ENCODE measurements at regions not wholly inside any gene's neighbourhood (a gene's known extent, or its start where the extent isn't known, plus 50 kb on each side); places are given as distances from the start of the nearest gene placed in this dataset.
A peak's percentile ranks its signal among the peaks of the same experiment; 100 is the strongest.

DNA sequence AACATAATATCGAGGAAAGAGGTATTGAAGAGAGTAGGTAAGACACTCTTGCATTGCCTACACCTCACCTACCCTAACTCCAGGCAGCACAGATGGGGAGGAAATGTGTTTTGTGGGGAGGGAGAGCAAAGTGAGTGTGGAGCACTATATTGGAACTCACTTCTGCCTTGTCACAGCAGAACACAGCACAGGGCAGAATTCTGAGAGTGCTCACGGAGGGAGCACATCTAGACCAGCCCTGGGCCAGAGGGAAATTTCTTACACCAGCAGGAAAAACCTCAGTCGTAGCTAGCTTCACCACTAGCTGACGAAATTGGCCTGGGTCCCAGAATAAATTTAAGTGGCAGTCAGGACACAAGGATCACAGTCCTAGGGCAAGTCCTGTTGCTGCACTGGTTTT lies 517.3 kb downstream of the TMA16 start:
- H3K36me3 ChIP-seq: no peaks in the 10 kb centered on the region
- no peaks in the 10 kb centered on the region for H3K9me3 ChIP-seq (ENCODE audit: low read depth)
- no peaks in the 10 kb centered on the region for H3K4me1 ChIP-seq (ENCODE audit: low read depth)
- H3K27ac ChIP-seq: no peak overlapping the region
- H3K27me3 ChIP-seq: no peaks in the 10 kb centered on the region
- no peak overlapping the region for H3K4me3 ChIP-seq
- TF ChIP-seq, protein P1, sequence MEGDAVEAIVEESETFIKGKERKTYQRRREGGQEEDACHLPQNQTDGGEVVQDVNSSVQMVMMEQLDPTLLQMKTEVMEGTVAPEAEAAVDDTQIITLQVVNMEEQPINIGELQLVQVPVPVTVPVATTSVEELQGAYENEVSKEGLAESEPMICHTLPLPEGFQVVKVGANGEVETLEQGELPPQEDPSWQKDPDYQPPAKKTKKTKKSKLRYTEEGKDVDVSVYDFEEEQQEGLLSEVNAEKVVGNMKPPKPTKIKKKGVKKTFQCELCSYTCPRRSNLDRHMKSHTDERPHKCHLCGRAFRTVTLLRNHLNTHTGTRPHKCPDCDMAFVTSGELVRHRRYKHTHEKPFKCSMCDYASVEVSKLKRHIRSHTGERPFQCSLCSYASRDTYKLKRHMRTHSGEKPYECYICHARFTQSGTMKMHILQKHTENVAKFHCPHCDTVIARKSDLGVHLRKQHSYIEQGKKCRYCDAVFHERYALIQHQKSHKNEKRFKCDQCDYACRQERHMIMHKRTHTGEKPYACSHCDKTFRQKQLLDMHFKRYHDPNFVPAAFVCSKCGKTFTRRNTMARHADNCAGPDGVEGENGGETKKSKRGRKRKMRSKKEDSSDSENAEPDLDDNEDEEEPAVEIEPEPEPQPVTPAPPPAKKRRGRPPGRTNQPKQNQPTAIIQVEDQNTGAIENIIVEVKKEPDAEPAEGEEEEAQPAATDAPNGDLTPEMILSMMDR (IDR thresholded peaks at IDR 0.05; ENCODE audit: low read depth, low read length): no peak
- peak in 1 of 2 donors; percentile 22 for DNase-seq (ENCODE audit: low read depth in 1 of 2, low spot score in 1 of 2)

DNA sequence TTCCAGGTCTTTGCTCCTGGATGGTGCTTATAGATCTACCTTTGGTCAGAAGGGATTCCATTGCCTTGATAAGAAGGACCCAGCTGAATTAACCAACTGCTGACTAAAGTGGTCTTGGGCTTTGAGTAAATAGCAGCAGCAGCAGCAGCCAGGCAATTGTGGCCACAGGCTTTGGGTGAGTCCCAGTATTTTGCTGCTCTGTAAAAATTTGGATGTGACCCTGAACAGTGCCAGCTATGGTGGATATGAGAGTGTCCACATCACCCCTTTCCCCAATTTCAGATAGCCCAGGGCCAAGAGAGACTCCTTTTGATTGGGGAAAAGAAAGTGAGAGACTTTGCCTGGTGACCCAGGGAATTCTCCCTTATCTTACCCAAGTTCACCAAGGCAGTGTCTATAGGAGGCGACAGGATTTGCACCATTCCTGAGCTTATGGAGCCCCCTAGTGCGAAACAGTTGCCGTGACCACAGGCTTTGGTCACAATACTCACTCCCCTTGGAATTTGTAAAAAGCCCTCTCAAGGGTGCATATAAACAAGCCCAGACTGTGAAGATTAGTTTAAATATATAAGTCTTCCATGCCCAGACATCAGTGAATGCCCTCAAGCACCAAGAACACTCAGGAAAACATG lies 518.0 kb downstream of the TMA16 start:
- Histone ChIP-seq H3K4me1 (ENCODE audit: low read depth) (no peaks in the 10 kb centered on the region), H3K36me3 (no peaks in the 10 kb centered on the region), H3K9me3 (ENCODE audit: low read depth) (no peaks in the 10 kb centered on the region), H3K27ac (no peak overlapping the region), H3K27me3 (no peaks in the 10 kb centered on the region), H3K4me3 (no peak overlapping the region)
- TF ChIP-seq, protein P1 (IDR thresholded peaks at IDR 0.05; ENCODE audit: low read depth, low read length): no peak
- peak in 1 of 2 donors; percentile 71 for DNase-seq (ENCODE audit: low read depth in 1 of 2, low spot score in 1 of 2)

DNA sequence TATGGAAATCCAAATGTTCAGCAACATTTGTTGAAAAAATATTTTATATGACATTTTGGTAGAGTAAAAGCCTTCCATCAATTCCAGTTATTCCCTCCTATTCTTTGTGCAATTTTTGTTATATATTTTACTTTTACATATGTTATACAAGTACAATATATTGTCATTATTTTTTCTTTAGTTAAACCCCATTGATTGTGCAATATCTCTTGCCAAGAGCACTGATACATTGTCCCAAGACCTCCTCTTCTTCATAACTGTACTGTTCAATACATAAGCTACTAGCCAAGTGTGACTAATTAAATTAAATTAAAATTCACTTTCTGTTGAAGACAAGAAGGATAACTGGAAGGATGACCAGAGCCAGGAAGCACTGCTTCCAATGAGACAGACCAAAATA lies 527.5 kb downstream of the TMA16 start:
- no peaks in the 10 kb centered on the region for H3K9me3 ChIP-seq (ENCODE audit: low read depth)
- H3K36me3 ChIP-seq: no peaks in the 10 kb centered on the region
- no peaks in the 10 kb centered on the region for H3K27me3 ChIP-seq
- no peak for DNase-seq (ENCODE audit: low read depth in 1 of 2, low spot score in 1 of 2)
- no peak overlapping the region for H3K4me3 ChIP-seq
- TF ChIP-seq, protein P1 (IDR thresholded peaks at IDR 0.05; ENCODE audit: low read depth, low read length): no peak
- H3K27ac ChIP-seq: no peak overlapping the region
- H3K4me1 ChIP-seq (ENCODE audit: low read depth): no peaks in the 10 kb centered on the region

DNA sequence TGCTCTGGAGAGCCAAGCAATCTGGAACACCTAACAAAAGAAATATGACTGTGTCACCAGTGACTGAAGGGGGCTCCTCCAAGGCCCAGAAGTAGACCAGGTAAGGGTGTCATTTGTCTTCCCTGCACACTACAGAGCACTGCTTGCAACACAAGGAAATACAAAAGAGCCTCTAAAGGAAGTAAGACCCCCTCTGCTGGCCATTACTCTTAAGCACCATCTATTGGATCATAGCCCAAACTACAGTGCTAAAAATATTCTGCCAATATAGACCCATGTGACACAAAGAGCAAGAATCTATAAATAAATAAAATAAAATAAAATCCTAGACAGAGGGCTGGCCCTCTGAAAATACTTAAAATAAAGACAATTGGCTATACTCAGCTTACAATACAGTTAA lies 528.7 kb downstream of the TMA16 start:
- no peaks in the 10 kb centered on the region for H3K4me1 ChIP-seq (ENCODE audit: low read depth)
- no peak overlapping the region for H3K4me3 ChIP-seq
- no peak for DNase-seq (ENCODE audit: low read depth in 1 of 2, low spot score in 1 of 2)
- no peak overlapping the region for H3K27ac ChIP-seq
- H3K27me3 ChIP-seq: no peaks in the 10 kb centered on the region
- no peaks in the 10 kb centered on the region for H3K36me3 ChIP-seq
- no peaks in the 10 kb centered on the region for H3K9me3 ChIP-seq (ENCODE audit: low read depth)
- TF ChIP-seq, protein P1 (IDR thresholded peaks at IDR 0.05; ENCODE audit: low read depth, low read length): no peak

DNA sequence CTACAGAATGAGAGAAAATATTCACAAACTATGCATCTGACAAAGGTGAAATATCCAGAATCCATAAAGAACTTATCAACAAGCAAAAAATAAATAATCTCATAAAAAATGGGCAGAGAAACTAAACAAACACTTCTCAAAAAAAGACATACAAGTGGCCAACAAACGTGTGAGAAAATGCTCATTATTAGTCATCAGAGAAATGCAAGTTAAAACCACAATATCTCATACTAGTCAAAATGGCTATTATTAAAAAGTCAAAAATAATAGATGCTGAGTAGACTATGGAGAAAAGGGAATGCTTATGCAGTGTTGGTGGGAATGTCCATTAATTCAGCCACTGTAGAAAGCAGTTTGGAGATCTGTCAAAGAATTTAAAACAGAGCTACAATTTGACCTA lies 533.3 kb downstream of the TMA16 start:
- Histone ChIP-seq H3K36me3 (no peaks in the 10 kb centered on the region), H3K9me3 (ENCODE audit: low read depth) (no peaks in the 10 kb centered on the region), H3K4me1 (ENCODE audit: low read depth) (no peaks in the 10 kb centered on the region), H3K4me3 (no peak overlapping the region), H3K27ac (no peak overlapping the region), H3K27me3 (no peaks in the 10 kb centered on the region)
- no peak for DNase-seq (ENCODE audit: low read depth in 1 of 2, low spot score in 1 of 2)
- TF ChIP-seq, protein P1 (IDR thresholded peaks at IDR 0.05; ENCODE audit: low read depth, low read length): no peak
